WTC11 (cell line): ENCODE measurements at regions not wholly inside any gene's neighbourhood (a gene's known extent, or its start where the extent isn't known, plus 50 kb on each side); places are given as distances from the start of the nearest gene placed in this dataset.

ENCODE experiments used
- ATAC-seq: fragments of 200-7000 bp; cut with Tn5 transposase; 2 replicates; pipeline ENCODE4 v1.10.0; 2021; ENCODE audit warnings: mild to moderate bottlenecking, moderate library complexity
- CTCF ChIA-PET: fragments of 300-600 bp; sonication (Branson Sonifier 250); formaldehyde crosslinking; loops from one replicate; lab custom pipeline; 2021; ENCODE audit warnings: antibody characterized with exemption; lab: Charles Lee
- POLR2A ChIA-PET: fragments of 350-600 bp; sonication (Branson Sonifier 250); formaldehyde crosslinking; loops from one replicate; lab custom pipeline; 2021; ENCODE audit warnings: antibody characterized with exemption; lab: Charles Lee
- DNase-seq: peaks from one replicate; pipeline ENCODE4 v3.0.0; 2021; ENCODE audit warnings: low spot score
- H3K27ac Mint-ChIP-seq: 2 replicates; pipeline ENCODE4 v1.8.0; 2021; ENCODE audit warnings: mixed read lengths
- H3K27me3 Mint-ChIP-seq: 2 replicates; pipeline ENCODE4 v1.8.0; 2021; ENCODE audit warnings: low read depth, mild to moderate bottlenecking, moderate library complexity, mixed read lengths
- H3K36me3 Mint-ChIP-seq: 2 replicates; pipeline ENCODE4 v1.8.0; 2021; ENCODE audit warnings: mixed read lengths
- H3K4me1 Mint-ChIP-seq: 2 replicates; pipeline ENCODE4 v1.8.0; 2022; ENCODE audit warnings: mixed read lengths
- H3K4me3 Mint-ChIP-seq: 2 replicates; pipeline ENCODE4 v1.8.0; 2021; ENCODE audit warnings: mild to moderate bottlenecking, moderate library complexity, mixed read lengths
- H3K9me3 Mint-ChIP-seq: 2 replicates; pipeline ENCODE4 v1.8.0; 2021; ENCODE audit warnings: mixed read lengths
- AFF4 ChIP-seq: sonication (generic); formaldehyde crosslinking; IDR thresholded peaks from 2 replicates; pipeline ENCODE4 v1.8.1; 2023; ENCODE audit warnings: mild to moderate bottlenecking, missing genetic modification reagents, borderline replicate concordance
- AR ChIP-seq: fragments of 250-450 bp; sonication (Bioruptor Pico); IDR thresholded peaks from 2 replicates; pipeline ENCODE4 v1.9.0; 2021; ENCODE audit warnings: mild to moderate bottlenecking
- CBFB ChIP-seq: sonication (generic); formaldehyde crosslinking; IDR thresholded peaks from 2 replicates; pipeline ENCODE4 v1.8.1; 2022; ENCODE audit warnings: mild to moderate bottlenecking, low read depth, missing genetic modification reagents
- FOXJ3 ChIP-seq: sonication (generic); formaldehyde crosslinking; IDR thresholded peaks from 2 replicates; pipeline ENCODE4 v1.9.0; 2021; ENCODE audit warnings: missing genetic modification reagents, mild to moderate bottlenecking, borderline replicate concordance
- FOXP4 ChIP-seq: sonication (generic); formaldehyde crosslinking; IDR thresholded peaks from 2 replicates; pipeline ENCODE4 v1.8.0; 2022; ENCODE audit warnings: mild to moderate bottlenecking, missing genetic modification reagents
- HMGXB4 ChIP-seq: sonication (generic); formaldehyde crosslinking; IDR thresholded peaks from 2 replicates; pipeline ENCODE4 v1.8.1; 2023; ENCODE audit warnings: mild to moderate bottlenecking, moderate library complexity, missing genetic modification reagents
- MYBL2 ChIP-seq: sonication (generic); formaldehyde crosslinking; IDR thresholded peaks from 2 replicates; pipeline ENCODE4 v1.8.1; 2023; ENCODE audit warnings: mild to moderate bottlenecking, moderate library complexity, missing genetic modification reagents
- PRRX2 ChIP-seq: fragments of 250-450 bp; sonication (Bioruptor Pico); IDR thresholded peaks from 2 replicates; pipeline ENCODE4 v1.8.0; 2021; ENCODE audit warnings: mild to moderate bottlenecking
- RELA ChIP-seq: sonication (generic); formaldehyde crosslinking; IDR thresholded peaks from 2 replicates; pipeline ENCODE4 v1.8.1; 2022; ENCODE audit warnings: missing genetic modification reagents, mild to moderate bottlenecking, borderline replicate concordance
- TCF7 ChIP-seq: sonication (generic); formaldehyde crosslinking; IDR thresholded peaks from 2 replicates; pipeline ENCODE4 v1.8.0; 2022; ENCODE audit warnings: mild to moderate bottlenecking, low read depth, missing genetic modification reagents, moderate library complexity
- ZNF138 ChIP-seq: sonication (generic); formaldehyde crosslinking; conservative IDR thresholded peaks from 2 replicates; pipeline ENCODE4 v1.8.1; 2022; ENCODE audit warnings: mild to moderate bottlenecking, moderate library complexity, missing genetic modification reagents
- ZNF396 ChIP-seq: fragments of 250-450 bp; sonication (Bioruptor Pico); IDR thresholded peaks from 2 replicates; pipeline ENCODE4 v1.8.0; 2021; ENCODE audit warnings: mild to moderate bottlenecking, moderate library complexity, borderline replicate concordance
- ZSCAN18 ChIP-seq: fragments of 250-450 bp; sonication (Bioruptor Pico); IDR thresholded peaks from 2 replicates; pipeline ENCODE4 v2.1.2; 2022; ENCODE audit warnings: mild to moderate bottlenecking, moderate library complexity
- TF ChIP-seq, protein P1 (sequence below): sonication (generic); formaldehyde crosslinking; IDR thresholded peaks from 2 replicates; pipeline ENCODE4 v1.8.1; 2023; ENCODE audit warnings: mild to moderate bottlenecking, missing genetic modification reagents, moderate library complexity
- TF ChIP-seq, protein P2 (sequence below): sonication (generic); formaldehyde crosslinking; IDR thresholded peaks from 2 replicates; pipeline ENCODE4 v1.8.1; 2023; ENCODE audit warnings: mild to moderate bottlenecking, missing genetic modification reagents, moderate library complexity
- TF ChIP-seq, protein P3 (sequence below): fragments of 200-600 bp; IDR thresholded peaks from 2 replicates; pipeline ENCODE4 v1.8.0; 2022; ENCODE audit warnings: antibody characterized with exemption
- TF ChIP-seq, protein P4 (sequence below): sonication (generic); formaldehyde crosslinking; IDR thresholded peaks from 2 replicates; pipeline ENCODE4 v1.8.0; 2022; ENCODE audit warnings: mild to moderate bottlenecking, missing genetic modification reagents

- TF ChIP-seq CBFB: no peak
- TF ChIP-seq ZNF138 (CRISPR knock-in tag): no peak
Observed at GRCh38 chr4:81816031-81816761, 344.5 kb upstream of the RASGEF1B start (continued).

DNA sequence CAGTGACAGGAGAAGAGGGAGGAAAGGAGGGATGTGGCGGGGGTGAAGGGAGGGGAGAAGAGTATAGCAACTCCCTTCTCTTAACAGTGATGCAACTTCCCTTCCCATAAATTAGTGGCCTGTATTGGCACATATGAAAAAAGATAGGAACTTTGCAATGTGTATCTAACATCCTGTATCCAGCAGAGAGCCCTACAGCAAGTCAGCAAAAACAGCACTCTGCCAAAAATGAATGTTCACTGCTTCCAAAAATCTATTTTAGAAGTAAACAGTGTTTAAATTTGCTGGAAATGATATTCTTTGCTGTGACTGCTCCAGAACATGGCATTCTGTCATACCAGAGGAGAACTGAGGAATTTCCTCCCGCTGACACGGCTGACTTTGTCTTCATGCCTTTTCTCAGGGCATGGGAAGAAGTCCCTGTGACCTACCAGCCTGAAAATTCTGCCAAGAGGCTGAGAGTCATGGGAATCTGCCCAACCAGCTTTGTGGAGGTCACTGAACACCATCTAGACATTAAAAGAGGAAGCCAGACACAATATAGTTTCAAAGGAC lies 343.4 kb upstream of the RASGEF1B start:
- ChIA-PET POLR2A (no interaction called here), CTCF (no interaction called here)
- Mint-ChIP-seq H3K36me3 (no peaks in the 10 kb centered on the region), H3K4me3 (no peak overlapping the region), H3K4me1 (peaks cover 5% of the 10 kb centered on the region; the same call in 1 of the 2 replicates), H3K9me3 (no peaks in the 10 kb centered on the region), H3K27me3 (no peaks in the 10 kb centered on the region), H3K27ac (no peak overlapping the region)
- DNase-seq: no peak
- no peak for ATAC-seq
- no peak for TF ChIP-seq RELA (CRISPR knock-in tag)
- TF ChIP-seq, protein P1, sequence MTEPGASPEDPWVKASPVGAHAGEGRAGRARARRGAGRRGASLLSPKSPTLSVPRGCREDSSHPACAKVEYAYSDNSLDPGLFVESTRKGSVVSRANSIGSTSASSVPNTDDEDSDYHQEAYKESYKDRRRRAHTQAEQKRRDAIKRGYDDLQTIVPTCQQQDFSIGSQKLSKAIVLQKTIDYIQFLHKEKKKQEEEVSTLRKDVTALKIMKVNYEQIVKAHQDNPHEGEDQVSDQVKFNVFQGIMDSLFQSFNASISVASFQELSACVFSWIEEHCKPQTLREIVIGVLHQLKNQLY: no peak
- no peak for TF ChIP-seq ZNF396 (CRISPR knock-in tag)
- TF ChIP-seq, protein P2, sequence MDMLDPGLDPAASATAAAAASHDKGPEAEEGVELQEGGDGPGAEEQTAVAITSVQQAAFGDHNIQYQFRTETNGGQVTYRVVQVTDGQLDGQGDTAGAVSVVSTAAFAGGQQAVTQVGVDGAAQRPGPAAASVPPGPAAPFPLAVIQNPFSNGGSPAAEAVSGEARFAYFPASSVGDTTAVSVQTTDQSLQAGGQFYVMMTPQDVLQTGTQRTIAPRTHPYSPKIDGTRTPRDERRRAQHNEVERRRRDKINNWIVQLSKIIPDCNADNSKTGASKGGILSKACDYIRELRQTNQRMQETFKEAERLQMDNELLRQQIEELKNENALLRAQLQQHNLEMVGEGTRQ: no peak
- no peak for TF ChIP-seq FOXJ3 (CRISPR knock-in tag)
- TF ChIP-seq, protein P3, sequence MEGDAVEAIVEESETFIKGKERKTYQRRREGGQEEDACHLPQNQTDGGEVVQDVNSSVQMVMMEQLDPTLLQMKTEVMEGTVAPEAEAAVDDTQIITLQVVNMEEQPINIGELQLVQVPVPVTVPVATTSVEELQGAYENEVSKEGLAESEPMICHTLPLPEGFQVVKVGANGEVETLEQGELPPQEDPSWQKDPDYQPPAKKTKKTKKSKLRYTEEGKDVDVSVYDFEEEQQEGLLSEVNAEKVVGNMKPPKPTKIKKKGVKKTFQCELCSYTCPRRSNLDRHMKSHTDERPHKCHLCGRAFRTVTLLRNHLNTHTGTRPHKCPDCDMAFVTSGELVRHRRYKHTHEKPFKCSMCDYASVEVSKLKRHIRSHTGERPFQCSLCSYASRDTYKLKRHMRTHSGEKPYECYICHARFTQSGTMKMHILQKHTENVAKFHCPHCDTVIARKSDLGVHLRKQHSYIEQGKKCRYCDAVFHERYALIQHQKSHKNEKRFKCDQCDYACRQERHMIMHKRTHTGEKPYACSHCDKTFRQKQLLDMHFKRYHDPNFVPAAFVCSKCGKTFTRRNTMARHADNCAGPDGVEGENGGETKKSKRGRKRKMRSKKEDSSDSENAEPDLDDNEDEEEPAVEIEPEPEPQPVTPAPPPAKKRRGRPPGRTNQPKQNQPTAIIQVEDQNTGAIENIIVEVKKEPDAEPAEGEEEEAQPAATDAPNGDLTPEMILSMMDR: no peak
- TF ChIP-seq, protein P4, sequence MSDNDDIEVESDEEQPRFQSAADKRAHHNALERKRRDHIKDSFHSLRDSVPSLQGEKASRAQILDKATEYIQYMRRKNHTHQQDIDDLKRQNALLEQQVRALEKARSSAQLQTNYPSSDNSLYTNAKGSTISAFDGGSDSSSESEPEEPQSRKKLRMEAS (CRISPR knock-in tag): no peak
- TF ChIP-seq MYBL2: no peak
- TF ChIP-seq AFF4 (CRISPR knock-in tag): no peak
- TF ChIP-seq ZSCAN18 (CRISPR knock-in tag): no peak
- TF ChIP-seq HMGXB4 (CRISPR knock-in tag): no peak
- TF ChIP-seq AR (CRISPR knock-in tag): no peak
- TF ChIP-seq TCF7 (CRISPR knock-in tag): no peak
- no peak for TF ChIP-seq PRRX2
- no peak for TF ChIP-seq FOXP4 (CRISPR knock-in tag)
